ENCODE measurements at regions not wholly inside any gene's neighbourhood (a gene's known extent, or its start where the extent isn't known, plus 50 kb on each side); places are given as distances from the start of the nearest gene placed in this dataset.
A peak's percentile ranks its signal among the peaks of the same experiment; 100 is the strongest.

GRCh38 chr5:171629221-171629620, 156.4 kb upstream of the SMIM23 start:
- DNase-seq (ENCODE audit: low read depth in 2 of 2) = no peak

GRCh38 chr5:171629628-171630349, 155.8 kb upstream of the SMIM23 start:
- DNase-seq (ENCODE audit: low read depth in 2 of 2) = peak in 1 of 2 donors; percentile 7

DNA sequence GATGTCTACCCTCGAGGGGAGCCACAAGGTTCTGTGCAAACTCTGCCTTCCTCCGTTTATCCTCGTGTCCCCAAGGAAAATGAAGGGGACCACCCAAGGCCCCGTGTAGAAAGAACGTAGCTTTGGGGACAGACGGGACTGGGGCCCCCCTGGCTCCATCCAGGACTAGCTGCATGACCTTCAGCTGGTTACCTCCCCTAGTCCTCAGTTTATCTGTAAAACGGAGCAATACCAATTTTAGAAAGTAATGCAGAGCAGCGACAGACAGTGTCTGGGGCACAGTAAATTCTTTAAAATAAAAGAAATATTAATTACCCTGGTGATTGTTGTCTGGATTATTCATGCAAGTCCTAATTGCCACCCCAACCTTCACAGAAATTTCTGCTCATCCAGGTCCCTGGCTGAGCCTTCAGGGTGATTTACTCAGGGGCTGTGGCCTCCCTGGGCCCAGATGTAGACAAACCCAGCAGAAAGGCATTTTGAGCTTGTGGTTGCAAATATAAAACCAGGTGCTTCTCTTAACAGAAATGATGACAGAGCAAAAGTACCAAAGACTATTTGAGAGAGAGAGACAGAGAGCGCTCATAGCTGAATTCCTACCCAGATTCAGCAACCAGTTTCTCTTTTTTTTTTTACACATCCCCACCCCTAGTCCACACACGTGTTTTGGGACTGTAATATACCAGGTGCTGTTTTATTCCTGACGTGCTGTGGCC, 155.1 kb upstream of the SMIM23 start:
- no peak for DNase-seq (ENCODE audit: low read depth in 2 of 2)

DNA sequence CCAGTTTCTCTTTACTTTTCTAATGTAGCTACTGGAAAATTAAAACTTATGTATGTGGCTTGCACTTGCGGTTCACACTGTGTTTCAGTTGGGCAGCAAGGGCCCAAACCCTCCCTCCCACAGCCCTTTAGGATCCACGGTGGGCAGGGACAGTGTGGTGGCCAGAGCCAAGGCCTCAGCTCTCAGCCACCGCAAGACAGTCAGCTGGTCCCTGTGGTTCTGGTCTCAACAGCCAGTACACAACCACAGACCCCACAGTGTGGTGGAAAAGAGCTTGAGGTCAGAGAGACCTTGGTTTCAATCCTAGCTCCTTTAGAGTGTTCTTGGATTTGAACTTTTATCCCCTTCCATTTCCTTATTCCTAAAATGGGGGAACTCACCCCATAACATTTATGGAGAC, 153.0 kb upstream of the SMIM23 start:
- DNase-seq (ENCODE audit: low read depth in 2 of 2) = no peak

DNA sequence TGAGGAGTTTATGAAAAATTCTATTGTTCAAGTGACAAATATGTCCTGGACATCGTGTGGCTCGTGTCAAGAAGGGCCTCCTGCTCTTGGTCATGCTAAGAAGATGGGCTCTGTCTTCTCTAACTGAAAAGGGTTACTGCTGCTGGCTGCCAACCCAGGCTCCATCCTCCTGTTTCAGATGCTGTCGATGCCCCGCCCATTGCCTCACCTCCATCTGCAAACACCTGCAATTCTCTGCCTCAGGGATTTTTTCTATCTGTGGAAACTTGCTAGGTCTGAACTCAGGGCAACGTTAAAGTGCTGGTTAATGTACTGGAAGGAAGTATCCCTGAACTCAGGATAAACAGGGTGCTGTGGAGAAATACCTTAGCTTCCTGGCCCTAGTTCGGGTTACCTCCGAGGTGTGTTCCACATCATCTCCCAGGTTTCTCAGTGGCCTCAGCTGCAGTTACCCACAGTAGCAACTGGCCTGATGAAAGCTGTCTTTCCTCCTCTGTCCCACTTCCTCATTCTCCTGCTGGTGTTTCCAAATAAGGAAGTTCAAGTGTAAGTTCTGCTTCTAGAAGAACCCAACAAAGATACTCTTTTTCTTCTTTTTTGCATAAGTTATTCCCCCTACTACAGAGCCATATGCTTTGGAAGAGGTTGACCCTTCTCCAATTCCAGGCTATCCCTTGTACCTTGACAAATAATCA, 151.7 kb upstream of the SMIM23 start:
- no peak for DNase-seq (ENCODE audit: low read depth in 2 of 2)

- DNase-seq (ENCODE audit: low read depth in 2 of 2) = no peak
Observed at GRCh38 chr5:171634511-171634910, 151.1 kb upstream of the SMIM23 start.

- DNase-seq (ENCODE audit: low read depth in 2 of 2) = no peak
Observed at GRCh38 chr5:171635028-171635427, 150.6 kb upstream of the SMIM23 start.

GRCh38 chr5:171635561-171636245, 149.9 kb upstream of the SMIM23 start:
- no peak for DNase-seq (ENCODE audit: low read depth in 2 of 2)

DNA sequence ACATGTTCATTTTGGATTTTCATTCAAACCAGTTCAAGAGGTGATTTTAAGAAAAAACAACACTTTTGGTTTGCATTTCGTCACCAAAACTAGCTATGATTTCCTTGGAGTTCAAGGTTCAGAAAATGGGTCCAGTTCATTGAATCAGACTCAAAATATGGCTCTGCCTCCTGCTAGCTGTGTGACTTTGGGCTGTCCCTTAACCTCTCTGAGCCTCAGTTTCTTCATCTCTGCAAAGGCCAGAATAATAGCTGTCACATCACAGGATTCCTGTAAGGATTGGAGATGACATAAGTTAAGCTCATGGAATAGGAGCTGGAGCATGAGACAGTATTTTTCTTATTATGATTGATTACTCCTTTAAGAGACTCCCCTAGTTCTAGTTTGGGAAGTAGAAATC, 147.8 kb upstream of the SMIM23 start:
- no peak for DNase-seq (ENCODE audit: low read depth in 2 of 2)

DNA sequence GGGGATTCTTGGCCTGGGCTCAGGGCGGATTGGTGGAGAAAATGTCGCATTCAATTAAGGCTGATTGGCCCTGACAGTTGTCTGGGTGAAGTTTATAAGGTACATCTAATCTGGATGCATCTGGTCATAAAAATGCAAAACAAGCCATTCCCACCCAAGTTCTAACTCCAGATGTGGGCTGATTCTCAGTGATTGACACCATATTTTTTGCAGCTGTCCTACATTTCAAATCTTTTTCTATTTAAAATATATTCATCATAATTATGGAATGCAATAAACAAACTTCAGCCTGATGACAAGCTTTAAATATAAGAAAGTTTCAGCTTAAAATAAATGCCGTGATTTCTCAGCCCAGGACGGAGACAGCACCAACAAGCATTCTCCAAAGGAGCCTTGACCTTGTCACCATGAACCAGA, 146.4 kb upstream of the SMIM23 start:
- no peak for DNase-seq (ENCODE audit: low read depth in 2 of 2)

DNA sequence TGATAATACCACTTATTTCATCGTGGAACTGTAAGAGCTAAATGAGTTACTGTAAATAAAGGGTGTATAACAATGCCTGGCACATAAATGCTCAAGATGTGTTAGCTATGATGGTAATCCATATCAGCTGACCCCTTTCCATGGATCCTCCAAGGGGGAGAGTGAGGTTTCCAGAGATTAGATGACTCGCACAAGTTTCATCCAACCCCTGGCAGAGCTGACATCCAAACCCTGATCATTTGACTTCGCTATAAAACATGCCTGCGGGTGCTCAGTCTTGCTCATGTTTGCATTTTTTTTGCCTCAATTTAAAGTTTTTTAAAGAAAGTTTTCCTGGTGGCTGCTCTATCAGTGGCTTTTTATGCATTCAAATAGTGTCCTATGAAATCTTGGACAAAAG, 145.7 kb upstream of the SMIM23 start:
- DNase-seq (ENCODE audit: low read depth in 2 of 2) = no peak

DNA sequence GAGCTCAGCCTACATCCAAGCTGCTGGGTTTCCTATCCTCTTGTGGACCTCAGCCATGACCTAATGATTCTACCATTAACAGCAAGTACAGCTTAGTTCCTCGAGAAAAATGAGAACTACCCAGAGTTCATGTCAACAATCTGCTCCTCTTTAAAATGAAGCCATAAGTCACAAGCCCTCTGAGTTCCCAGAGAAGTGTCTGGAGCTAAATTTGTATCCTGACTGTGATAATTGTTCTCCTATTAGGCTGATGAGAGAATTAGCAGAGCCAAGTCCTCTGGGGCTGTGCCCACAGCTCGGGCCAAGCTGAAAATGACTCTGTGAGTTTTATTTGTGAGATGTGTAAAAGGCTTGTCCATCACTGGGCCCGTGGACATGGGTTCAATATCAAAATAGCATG, 145.1 kb upstream of the SMIM23 start:
- no peak for DNase-seq (ENCODE audit: low read depth in 2 of 2)

DNA sequence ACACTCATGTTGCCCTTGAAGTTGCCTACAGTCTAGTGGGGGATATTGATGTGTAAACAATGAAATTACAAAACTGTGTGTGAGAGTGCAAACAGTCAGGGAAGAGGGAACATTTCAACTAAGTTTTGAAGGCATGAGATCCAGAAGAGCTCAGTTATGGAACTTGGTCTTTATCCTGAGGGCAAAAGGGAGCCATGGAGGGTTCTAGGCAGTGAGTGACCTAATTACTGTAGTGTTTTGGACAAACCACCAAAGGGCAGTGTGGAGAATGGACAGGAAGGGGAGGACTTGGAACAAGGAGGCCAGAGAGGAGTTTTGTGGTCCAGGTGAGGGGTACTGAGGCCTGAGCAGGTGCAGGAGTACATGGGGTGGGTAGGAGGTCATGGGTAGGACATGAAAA, 143.7 kb upstream of the SMIM23 start:
- DNase-seq (ENCODE audit: low read depth in 2 of 2) = no peak

GRCh38 chr5:171642894-171643293, 142.7 kb upstream of the SMIM23 start:
- no peak for DNase-seq (ENCODE audit: low read depth in 2 of 2)

GRCh38 chr5:171644536-171644935, 141.1 kb upstream of the SMIM23 start:
- no peak for DNase-seq (ENCODE audit: low read depth in 2 of 2)

DNA sequence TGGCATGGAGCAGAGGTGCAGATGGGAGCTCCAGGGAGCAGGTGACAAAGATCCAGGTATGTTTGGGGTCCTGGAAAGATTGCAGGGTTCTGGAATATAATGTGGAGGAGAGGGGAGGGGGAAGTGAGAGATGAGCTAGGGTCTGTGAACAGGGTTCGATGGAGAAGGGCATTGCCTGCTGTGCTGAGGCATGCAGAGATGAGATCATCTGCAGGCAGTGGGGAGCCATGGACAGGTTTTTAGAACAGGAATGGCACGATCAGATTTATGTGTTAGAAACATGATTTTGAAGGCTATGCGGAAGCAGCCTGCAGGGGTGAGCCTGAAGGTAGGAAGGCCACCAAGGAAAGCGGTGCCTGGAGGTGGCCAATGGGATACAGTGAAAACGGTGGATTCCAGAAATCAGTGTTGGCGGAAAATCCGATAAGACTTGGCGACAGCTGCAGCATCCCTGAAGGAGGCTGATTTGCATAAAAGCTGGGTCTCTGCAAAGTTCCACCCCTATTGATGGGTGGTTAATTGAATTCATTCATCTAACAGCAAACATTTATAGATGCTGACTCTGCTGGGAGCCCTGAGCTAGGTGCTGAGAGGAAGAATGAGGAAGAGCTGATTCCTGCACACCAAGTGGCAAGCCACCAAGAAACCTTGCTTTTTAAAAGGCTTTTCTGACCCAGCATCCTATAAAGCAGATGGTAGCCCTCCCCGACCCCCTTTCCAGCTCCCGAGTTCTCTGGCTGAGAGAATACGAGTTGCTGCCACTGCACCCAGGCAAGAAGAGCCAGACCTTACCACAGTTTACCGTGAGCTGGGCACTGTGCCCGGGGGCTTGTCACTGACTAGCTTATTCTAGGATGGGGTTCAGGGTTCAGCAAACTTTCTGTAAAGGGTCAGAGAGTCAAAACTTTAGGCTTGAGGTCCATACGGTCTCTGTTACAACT, 139.2 kb upstream of the SMIM23 start:
- no peak for DNase-seq (ENCODE audit: low read depth in 2 of 2)

- no peak for DNase-seq (ENCODE audit: low read depth in 2 of 2)
Observed at GRCh38 chr5:171647043-171647903, 138.3 kb upstream of the SMIM23 start.

GRCh38 chr5:171647904-171648260, 137.7 kb upstream of the SMIM23 start:
- DNase-seq (ENCODE audit: low read depth in 2 of 2) = no peak

GRCh38 chr5:171648279-171649074, 137.1 kb upstream of the SMIM23 start:
- no peak for DNase-seq (ENCODE audit: low read depth in 2 of 2)

DNA sequence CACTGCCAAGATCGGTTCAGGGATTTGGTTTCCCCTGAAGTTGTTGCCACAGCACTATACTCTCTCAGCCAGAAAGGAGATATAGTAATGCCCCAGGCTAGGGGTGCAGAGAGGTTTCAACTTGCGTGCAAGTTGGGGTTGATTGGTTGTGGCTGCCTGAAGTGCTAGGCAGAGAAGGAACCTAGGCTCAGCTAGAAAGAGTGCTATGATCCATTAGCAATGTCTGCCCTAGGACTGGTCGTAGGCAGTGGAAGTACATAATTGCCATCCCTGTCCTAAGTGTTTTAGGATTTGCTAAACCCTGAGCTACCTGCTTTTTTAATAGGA, 136.6 kb upstream of the SMIM23 start:
- DNase-seq (ENCODE audit: low read depth in 2 of 2) = no peak

Measured in stimulated activated CD8-positive, alpha-beta memory T cell treated with anti-CD3 and anti-CD28 coated beads, Interleukin-2, amount 100 ng/mL, for 48 hours (primary cell).